ENCODE measurements at regions not wholly inside any gene's neighbourhood (a gene's known extent, or its start where the extent isn't known, plus 50 kb on each side); places are given as distances from the start of the nearest gene placed in this dataset.

- TF ChIP-seq CTCF (IDR thresholded peaks at IDR 0.05) = no peak
- no peak for TF ChIP-seq POLR2A (IDR thresholded peaks at IDR 0.05)
Observed at GRCh38 chr9:16312962-16313546, 557.4 kb downstream of the BNC2 start.

Data from esophagus squamous epithelium (tissue), 4 donors.